H1 (cell line): ENCODE measurements at regions not wholly inside any gene's neighbourhood (a gene's known extent, or its start where the extent isn't known, plus 50 kb on each side); places are given as distances from the start of the nearest gene placed in this dataset.

Experiments used
- ATF2 ChIP-seq: IDR thresholded peaks from 2 replicates; pipeline ENCODE4 v1.6.1; 2012; ENCODE audit warnings: low read length, inconsistent platforms
- POLR2AphosphoS5 ChIP-seq: IDR thresholded peaks from 2 replicates; pipeline ENCODE4 v1.6.1; 2011; ENCODE audit warnings: low read depth, low read length
- RAD21 ChIP-seq, 2 experiments: IDR thresholded peaks in 1 of 2; conservative IDR thresholded peaks in 1 of 2; 2 replicates each; pipeline ENCODE4 v1.6.1; 2011; ENCODE audit warnings: low read depth in 2 of 2, low read length in 2 of 2, improper control_type of control experiment in 1 of 2, inconsistent platforms in 1 of 2, mild to moderate bottlenecking in 1 of 2, moderate library complexity in 1 of 2
- RNF2 ChIP-seq: fragments of 200-900, 300-1000 bp; sonication (generic); IDR thresholded peaks from 2 replicates; pipeline ENCODE4 v1.7.1; 2016; ENCODE audit warnings: borderline replicate concordance, low read depth, mild to moderate bottlenecking, antibody characterized with exemption, low read length; ENCODE audit not compliant: poor library complexity, severe bottlenecking; ENCODE audit errors: missing control alignments
- SP1 ChIP-seq: IDR thresholded peaks from 2 replicates; pipeline ENCODE4 v1.6.1; 2011; ENCODE audit warnings: low read depth, low read length
- TF ChIP-seq, protein P1 (sequence below), 3 experiments: IDR thresholded peaks; 1 replicate in 2 of 3; 2 replicates in 1 of 3; pipeline versions ENCODE4 v1.5.1 to v1.6.1; 2011; ENCODE audit warnings: low read length in 3 of 3, mild to moderate bottlenecking in 3 of 3, inconsistent platforms in 2 of 3, low read depth in 1 of 3, moderate library complexity in 1 of 3; ENCODE audit not compliant: insufficient read depth in 1 of 3; ENCODE audit errors: control extremely low read depth in 1 of 3

- TF ChIP-seq RAD21 (IDR thresholded peaks at IDR 0.05 in 1 of 2, conservative IDR thresholded peaks at IDR 0.05 in 1 of 2; ENCODE audit: low read depth in 2 of 2, low read length in 2 of 2), result no peak
- no peak for TF ChIP-seq RNF2
- TF ChIP-seq SP1, result no peak
- TF ChIP-seq, protein P1, sequence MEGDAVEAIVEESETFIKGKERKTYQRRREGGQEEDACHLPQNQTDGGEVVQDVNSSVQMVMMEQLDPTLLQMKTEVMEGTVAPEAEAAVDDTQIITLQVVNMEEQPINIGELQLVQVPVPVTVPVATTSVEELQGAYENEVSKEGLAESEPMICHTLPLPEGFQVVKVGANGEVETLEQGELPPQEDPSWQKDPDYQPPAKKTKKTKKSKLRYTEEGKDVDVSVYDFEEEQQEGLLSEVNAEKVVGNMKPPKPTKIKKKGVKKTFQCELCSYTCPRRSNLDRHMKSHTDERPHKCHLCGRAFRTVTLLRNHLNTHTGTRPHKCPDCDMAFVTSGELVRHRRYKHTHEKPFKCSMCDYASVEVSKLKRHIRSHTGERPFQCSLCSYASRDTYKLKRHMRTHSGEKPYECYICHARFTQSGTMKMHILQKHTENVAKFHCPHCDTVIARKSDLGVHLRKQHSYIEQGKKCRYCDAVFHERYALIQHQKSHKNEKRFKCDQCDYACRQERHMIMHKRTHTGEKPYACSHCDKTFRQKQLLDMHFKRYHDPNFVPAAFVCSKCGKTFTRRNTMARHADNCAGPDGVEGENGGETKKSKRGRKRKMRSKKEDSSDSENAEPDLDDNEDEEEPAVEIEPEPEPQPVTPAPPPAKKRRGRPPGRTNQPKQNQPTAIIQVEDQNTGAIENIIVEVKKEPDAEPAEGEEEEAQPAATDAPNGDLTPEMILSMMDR (IDR thresholded peaks at IDR 0.05; ENCODE audit: control extremely low read depth in 1 of 3, insufficient read depth in 1 of 3, low read depth in 1 of 3, low read length in 3 of 3), result no peak
- no peak for TF ChIP-seq ATF2
- no peak for TF ChIP-seq POLR2AphosphoS5
These were observed 252.4 kb upstream of the SEMA3A start for GRCh38 chr7:84446991-84447480.
